GM19372 (cell line): ENCODE measurements at regions not wholly inside any gene's neighbourhood (a gene's known extent, or its start where the extent isn't known, plus 50 kb on each side); places are given as distances from the start of the nearest gene placed in this dataset.

ENCODE experiments used
- ATAC-seq: cut with Tn5 transposase; IDR thresholded peaks from one replicate; pipeline ENCODE4 v1.9.1; 2021; ENCODE audit warnings: mild to moderate bottlenecking, low read depth, moderate library complexity; ENCODE audit not compliant: unreplicated experiment

GRCh38 chr15:38646716-38647115 is 82.1 kb upstream of the RASGRP1 start:
- no peak for ATAC-seq

DNA sequence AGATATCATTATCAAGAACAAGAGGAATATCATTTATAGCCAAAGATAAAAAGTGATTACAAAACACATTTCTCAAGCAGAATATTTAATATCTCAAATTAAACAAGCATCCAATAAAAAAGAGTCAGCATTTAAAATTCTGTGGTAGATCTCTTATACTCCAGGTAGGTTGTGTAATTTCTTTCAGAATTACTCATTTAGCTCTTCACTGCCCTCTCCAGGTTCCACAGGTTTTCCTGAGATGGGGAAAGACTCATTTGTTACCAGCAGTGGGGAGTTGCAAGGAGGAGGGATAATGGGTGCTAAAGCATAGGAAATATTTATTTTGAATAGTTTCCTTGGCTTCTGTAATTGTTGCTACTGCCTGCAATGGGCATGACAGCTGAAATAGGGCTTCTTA is 83.1 kb upstream of the RASGRP1 start:
- no peak for ATAC-seq

GRCh38 chr15:38648121-38648843 is 83.7 kb upstream of the RASGRP1 start:
- ATAC-seq = no peak

DNA sequence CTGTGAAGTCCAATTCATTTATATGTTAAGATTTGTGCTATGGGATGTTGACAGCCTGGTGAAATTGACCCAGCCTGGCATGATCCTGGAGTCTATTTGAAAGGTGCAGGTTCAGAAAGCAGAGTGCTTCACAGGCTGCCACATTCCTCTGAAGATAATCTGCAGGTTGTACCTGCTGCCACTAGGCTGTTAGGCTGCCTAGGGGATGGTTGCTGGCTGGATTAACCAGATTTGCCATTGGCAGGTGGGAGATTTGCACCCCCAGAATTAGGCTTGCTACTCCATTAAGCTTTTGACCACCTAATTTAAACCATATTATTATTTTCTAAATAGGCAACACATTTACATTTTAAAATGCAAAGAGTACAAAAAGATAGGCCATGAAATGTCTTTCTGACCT is 85.8 kb upstream of the RASGRP1 start:
- no peak for ATAC-seq

DNA sequence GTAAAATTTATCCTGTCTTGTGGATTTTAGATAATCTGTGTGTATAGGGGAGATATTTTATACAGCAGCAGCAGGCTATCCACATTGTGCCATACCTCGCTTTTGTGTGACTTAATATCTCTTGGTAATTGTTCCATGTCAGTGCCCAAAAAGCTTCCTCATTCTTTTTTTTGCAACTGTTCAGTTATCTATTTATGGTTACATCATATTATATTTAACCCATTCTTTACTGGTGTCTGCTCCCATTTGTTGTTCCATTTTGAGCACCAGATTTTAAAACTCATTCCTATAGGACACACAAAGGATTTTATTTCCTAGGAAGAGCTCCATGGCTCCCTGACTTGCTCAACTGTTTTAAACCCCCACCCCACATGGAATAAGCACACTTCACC is 86.3 kb upstream of the RASGRP1 start:
- no peak for ATAC-seq

GRCh38 chr15:38651328-38652038 is 86.9 kb upstream of the RASGRP1 start:
- ATAC-seq = no peak

DNA sequence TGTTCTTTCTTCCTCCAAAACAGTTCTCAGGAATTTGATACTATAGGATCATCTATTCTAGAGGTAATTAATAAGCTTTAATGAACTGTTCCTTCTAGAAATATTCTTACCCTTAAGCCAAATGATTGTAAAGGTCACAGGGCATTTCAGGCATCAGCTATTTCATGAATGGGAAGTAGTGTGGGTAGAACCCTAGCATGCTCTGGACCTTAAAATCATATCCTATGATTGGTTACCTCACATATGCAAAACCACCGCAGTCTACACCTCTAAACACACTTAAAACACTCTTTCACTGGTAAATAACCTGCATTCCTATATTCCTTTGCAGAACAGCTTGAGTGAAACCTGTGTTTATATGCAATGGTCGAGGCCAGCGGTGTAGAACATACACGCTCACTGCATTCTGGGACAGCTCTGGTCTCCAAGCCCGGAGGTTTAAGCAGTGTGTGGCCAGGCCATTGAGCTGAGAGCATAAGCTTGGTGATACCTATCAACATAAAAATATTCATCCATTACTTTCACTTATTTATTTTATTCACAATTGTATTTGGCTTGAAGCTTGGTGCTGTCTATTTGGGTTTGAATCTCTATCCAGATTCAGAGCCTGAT is 87.7 kb upstream of the RASGRP1 start:
- ATAC-seq = no peak

DNA sequence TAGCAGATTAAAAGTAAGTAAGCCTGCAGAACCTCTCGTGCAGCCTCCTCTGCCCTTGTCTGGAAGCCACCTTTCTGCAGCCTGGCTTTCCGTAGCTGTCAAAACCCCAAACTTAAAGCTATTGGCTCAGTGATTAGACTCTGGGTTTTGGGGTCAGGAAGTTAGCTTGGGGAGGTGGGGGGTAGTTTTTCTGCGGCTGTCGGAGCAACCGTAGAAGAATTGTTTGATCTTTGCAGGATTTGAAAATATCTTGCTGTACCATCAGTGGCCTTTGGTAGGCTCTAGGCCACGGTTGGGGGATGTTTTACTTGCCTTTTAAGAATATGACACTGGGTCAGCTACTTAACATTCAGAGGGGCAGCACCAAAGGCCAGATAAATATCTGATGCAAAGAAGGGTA is 88.4 kb upstream of the RASGRP1 start:
- peak; percentile 51 for ATAC-seq

DNA sequence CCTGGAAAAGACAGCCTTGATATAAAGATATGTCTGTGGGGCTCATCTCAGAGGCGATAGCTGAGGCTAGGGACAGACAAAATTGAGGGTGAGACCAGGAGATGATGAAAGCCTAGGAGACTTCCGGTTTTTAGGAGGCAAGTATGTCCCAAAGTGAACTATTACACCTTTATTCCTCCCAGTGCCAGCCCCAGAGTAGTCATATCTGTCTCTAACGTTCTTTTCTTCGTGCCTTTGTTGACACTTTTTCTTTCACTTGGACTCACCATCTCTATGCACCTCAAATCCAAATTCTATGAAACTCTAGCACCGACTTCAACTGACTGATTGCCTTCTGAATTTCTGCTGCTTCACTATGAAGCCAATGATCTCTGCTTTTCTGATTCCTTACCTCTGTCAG is 93.8 kb upstream of the RASGRP1 start:
- no peak for ATAC-seq

DNA sequence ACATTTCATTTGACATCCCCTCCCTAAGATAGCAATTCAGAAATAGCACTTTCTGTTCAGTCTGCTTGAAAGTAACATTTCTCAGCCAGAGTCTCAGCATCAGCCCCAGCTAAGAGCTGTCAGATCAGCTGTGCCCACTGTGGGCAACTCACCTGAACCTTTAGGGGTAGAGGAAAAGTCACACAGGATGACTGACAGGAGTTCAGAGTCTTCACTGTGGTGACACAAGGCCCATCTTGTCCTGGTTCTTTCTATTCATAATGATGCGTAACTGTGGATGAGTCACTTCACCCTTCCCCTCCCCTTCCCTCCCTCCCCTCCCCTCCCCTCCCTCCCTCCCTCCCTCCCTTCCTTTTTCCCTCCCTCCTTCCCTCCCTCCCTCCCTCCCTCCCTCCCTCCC is 96.1 kb upstream of the RASGRP1 start:
- ATAC-seq = no peak

DNA sequence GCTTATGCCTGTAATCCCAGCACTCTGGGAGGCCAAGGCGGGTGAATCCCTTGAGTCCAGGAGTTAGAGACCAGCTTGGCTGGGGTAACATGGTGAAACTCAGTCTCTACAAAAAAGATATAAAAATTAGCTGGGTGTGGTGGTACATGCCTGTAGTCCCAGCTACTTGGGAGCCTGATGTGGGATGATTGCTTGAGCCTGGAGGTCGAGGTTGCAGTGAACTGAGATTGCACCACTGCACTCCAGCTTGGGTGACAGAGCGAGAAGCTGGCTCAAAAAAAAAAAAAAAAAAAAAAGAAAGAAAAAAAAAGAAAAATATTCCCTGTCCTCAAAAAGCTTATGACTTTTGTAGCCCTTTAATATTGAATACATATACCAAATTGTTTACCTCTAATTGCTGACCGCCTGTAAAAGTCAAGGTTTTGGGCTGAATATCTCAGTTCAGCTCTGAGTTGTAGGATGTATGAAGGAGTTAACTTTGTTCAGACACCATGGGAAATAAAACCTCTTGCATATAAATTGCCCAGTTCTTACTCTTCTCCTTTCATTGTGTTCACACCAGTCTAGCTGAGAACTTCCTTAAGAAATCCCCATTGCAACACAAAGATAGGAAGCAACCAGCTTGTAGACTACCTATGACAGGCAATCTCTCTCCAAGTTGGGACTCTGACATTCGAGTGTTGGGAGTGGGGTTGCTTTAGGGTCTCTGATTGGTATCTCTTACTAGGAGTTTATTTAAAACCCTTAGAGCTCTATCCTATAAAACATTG is 97.6 kb upstream of the RASGRP1 start:
- ATAC-seq = no peak

GRCh38 chr15:38662805-38663204 is 98.2 kb upstream of the RASGRP1 start:
- no peak for ATAC-seq

DNA sequence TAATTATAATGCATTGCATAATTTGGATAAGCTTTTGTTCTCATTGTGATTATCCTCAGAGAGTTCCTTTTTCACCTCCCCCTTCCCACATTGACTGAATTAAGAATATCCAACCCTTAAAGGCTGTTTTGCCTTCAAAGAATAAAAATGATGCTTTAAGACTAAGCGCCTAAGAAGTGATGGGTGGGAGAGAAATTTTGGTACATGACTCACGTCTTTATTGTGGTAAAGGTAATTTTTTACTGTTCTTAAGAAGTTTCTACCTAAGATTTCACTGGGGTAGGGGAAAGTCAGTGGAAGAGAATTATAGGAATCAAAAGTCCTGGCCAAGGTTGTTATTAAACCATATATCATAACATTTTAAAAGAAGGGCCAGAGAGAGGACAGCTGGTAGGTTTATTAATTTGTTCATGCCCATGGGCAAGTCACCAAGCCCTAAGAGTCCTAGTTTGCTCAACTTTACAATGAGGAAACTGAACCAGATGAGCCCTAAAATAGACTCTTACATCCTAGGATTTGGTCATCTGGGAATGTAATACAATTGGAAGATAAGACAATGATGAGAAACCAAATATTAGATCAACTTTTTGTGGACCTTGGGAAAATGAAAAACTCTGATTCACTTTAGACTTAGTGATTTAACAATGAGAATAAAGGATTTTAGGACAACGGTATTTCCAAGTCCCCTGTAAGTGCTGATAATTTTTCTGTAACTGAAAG is 101.1 kb upstream of the RASGRP1 start:
- no peak for ATAC-seq

GRCh38 chr15:38666865-38667510 is 102.4 kb upstream of the RASGRP1 start:
- ATAC-seq = no peak

- no peak for ATAC-seq
These were observed 103.6 kb upstream of the RASGRP1 start for GRCh38 chr15:38667890-38668850.

DNA sequence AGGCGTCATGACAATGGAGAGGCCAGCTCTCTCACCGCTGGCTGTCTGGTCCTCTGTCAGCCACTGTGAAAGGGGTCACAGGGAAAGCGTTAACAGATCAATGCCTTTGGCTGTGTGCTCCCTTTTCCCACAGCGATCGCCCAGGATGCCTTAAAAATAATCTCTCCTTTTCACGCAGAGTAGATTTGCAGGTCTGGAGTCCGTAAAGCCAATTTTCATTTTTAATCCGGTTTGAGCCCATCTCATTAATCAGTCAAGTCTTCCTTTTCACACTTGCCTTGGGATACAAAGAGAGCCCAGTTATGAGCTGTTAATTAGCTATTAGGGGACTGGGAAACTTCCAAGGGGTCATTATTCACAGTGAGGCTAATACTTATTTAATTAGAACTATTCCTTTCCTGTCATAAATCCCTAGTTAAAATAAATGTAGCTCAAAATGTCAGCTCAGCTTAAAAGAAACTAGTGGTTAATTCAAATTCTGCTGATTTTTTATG is 104.3 kb upstream of the RASGRP1 start:
- ATAC-seq = no peak

GRCh38 chr15:38670128-38671005 is 105.8 kb upstream of the RASGRP1 start:
- ATAC-seq = peak; percentile 39

- no peak for ATAC-seq
These were observed 106.4 kb upstream of the RASGRP1 start for GRCh38 chr15:38671006-38671387.
